ACC112 (cell line): ENCODE measurements at regions not wholly inside any gene's neighbourhood (a gene's known extent, or its start where the extent isn't known, plus 50 kb on each side); places are given as distances from the start of the nearest gene placed in this dataset.
A peak's percentile ranks its signal among the peaks of the same experiment; 100 is the strongest.

ENCODE experiments used
- H2AFZ ChIP-seq: fragments of 200-600 bp; sonication (generic); one replicate; pipeline ENCODE4 v1.6.0; 2017; ENCODE audit warnings: antibody characterized with exemption, low read length; ENCODE audit not compliant: unreplicated experiment
- H3K27ac ChIP-seq: fragments of 200-600 bp; sonication (generic); 2 replicates; pipeline ENCODE4 v1.5.1; 2014; ENCODE audit warnings: low read depth, mild to moderate bottlenecking, antibody characterized with exemption, low read length, moderate library complexity
- H3K27me3 ChIP-seq: fragments of 200-600 bp; sonication (generic); 2 replicates; pipeline ENCODE4 v1.6.1; 2014; ENCODE audit warnings: mild to moderate bottlenecking, antibody characterized with exemption, low read length, moderate library complexity, mixed read lengths; ENCODE audit not compliant: insufficient read depth
- H3K36me3 ChIP-seq: fragments of 200-600 bp; sonication (generic); 2 replicates; pipeline ENCODE4 v1.6.1; 2016; ENCODE audit warnings: mild to moderate bottlenecking, antibody characterized with exemption, low read length, moderate library complexity, mixed read lengths; ENCODE audit not compliant: insufficient read depth
- H3K4me1 ChIP-seq: fragments of 200-600 bp; sonication (generic); one replicate; pipeline ENCODE4 v1.6.1; 2016; ENCODE audit warnings: low read length, mixed read lengths; ENCODE audit not compliant: insufficient read depth, unreplicated experiment, control insufficient read depth
- H3K4me3 ChIP-seq: fragments of 200-600 bp; sonication (generic); 2 replicates; pipeline ENCODE4 v1.5.1; 2014; ENCODE audit warnings: mild to moderate bottlenecking, low read depth, low read length
- H3K79me2 ChIP-seq: fragments of 200-600 bp; sonication (generic); one replicate; pipeline ENCODE4 v1.6.0; 2016; ENCODE audit warnings: low read length; ENCODE audit not compliant: control insufficient read depth, unreplicated experiment, insufficient read depth

DNA sequence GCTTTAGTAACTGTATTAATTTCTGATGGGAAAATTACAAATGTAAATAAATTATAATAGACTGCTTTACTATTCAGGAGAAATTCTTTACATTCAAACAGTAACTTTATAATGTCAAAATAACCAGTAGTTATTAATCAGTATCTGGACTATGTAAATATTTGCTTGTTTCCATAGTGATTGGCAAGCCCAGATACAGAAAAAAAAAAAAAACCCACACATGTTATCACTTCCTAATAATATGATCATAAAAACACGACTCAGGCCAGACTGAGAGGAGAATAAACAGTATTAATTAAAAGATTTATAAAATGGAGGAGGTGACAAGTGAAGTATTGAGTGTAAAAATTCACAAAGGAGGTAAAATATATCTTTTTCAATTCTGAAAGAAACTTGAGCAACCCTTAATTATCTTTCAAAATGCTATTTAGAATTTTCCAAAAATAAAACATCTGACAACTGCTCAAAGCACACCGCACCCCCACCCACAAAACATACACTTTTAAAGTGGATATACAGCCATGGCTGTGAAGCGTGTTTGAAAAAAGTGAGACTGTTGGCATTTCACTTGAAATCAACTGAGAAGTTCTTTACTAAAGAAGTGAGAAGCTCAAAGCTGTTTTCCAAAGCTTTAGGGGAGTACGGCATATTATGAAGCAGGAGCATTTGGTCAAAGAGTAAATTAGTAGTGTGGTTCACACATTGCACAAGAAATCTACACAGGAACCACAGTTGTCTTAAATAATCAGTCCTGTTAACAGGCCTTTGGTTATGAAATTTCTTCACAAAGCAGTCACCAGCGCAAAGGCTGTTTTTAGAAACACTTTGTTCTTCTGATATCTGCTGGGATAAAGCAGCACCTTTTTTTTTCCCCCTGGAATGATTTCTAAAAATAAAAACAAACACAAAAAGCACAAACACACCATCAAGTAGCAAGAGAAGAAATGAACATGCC is 475.8 kb downstream of the TXNL1 start:
- Histone ChIP-seq H2AFZ (peak overlapping the region; percentile 47), H3K79me2 (no peaks in the 10 kb centered on the region), H3K27ac (0 out of 2 replicates have a peak overlapping the region, but pooled peaks have one; percentile 47), H3K4me1 (peaks cover 13% of the 10 kb centered on the region), H3K36me3 (no peaks in the 10 kb centered on the region), H3K27me3 (no peaks in the 10 kb centered on the region), H3K4me3 (no peak overlapping the region)

DNA sequence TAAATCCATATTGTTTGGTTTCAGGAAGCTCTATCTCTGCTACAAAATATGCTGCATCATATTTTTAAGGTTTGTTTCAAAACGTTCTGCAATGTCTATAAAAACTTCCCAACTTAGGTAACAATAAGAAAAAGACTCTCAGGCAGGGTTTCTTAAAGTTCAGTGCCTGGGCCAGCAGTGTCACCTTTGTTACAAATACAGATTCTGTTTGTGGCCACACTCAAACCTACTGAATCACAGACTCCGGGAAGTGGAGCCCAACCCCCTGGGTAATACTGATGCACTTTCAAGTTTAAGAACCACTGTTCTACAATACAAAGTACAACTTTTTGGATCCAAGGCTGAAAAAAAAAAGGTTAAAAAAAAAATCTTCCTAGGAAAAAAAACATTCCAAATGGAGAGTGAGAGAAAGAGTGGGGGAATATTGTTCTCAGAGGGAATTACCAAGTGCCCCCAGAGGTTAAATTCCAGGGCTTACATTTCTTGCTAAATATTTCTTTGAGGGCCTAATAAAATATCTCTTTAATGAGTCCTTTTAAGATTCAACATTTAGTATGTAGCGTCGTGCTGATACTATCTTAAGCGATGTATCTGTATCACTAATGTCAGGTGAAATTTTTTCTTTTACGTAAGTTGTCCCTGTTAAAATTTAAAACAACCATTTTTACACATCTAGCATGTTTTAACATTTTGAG is 476.7 kb downstream of the TXNL1 start:
- Histone ChIP-seq H3K27me3 (no peaks in the 10 kb centered on the region), H2AFZ (peak overlapping the region; percentile 65), H3K4me1 (peaks cover 10% of the 10 kb centered on the region), H3K79me2 (no peaks in the 10 kb centered on the region), H3K27ac (peak overlapping the region; percentile 47), H3K4me3 (no peak overlapping the region), H3K36me3 (no peaks in the 10 kb centered on the region)

DNA sequence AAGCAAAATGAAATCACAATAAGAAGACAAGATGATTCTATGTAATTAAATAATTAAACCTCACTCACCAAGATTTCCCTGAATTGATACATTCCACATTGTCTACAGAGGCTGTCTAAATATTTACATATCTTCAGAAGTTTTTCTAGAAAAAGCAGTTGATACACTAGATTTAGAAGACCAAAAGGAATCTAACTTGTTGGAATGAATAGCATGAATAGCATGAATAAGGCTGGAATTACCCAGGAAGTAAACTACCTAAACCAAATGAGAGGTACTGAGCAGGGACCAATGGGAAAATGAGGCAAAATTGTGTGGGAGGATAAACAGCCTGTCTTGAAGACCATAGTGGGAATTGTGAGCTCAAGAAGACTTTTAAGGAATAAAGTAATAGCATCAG is 479.7 kb downstream of the TXNL1 start:
- H3K4me1 ChIP-seq, result peaks cover 10% of the 10 kb centered on the region
- no peaks in the 10 kb centered on the region for H3K27me3 ChIP-seq
- no peak overlapping the region for H3K27ac ChIP-seq
- no peaks in the 10 kb centered on the region for H3K36me3 ChIP-seq
- no peak overlapping the region for H3K4me3 ChIP-seq
- H2AFZ ChIP-seq, result no peak overlapping the region
- H3K79me2 ChIP-seq, result no peaks in the 10 kb centered on the region

DNA sequence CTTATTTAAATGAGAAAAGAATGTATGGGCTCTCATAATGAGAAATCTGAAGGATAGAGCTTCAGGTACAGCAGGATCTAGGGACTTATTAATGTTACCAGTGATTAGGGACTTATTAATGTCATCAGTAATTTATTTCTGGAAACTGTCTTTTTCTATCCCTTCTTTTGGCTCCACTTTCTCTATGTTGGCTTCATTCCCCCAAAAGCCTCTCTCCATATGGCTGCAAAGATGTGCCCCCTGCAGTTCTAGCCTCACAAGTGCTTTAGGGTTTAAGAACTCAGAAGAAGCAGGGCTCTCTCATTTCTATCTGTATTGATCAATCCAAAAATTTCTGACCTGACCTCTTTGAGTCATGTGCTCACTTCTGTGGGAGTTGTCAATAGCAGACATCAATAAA is 480.9 kb downstream of the TXNL1 start:
- Histone ChIP-seq H3K27ac (no peak overlapping the region), H2AFZ (no peak overlapping the region), H3K4me1 (peaks cover 10% of the 10 kb centered on the region), H3K36me3 (no peaks in the 10 kb centered on the region), H3K4me3 (no peak overlapping the region), H3K79me2 (no peaks in the 10 kb centered on the region), H3K27me3 (no peaks in the 10 kb centered on the region)

DNA sequence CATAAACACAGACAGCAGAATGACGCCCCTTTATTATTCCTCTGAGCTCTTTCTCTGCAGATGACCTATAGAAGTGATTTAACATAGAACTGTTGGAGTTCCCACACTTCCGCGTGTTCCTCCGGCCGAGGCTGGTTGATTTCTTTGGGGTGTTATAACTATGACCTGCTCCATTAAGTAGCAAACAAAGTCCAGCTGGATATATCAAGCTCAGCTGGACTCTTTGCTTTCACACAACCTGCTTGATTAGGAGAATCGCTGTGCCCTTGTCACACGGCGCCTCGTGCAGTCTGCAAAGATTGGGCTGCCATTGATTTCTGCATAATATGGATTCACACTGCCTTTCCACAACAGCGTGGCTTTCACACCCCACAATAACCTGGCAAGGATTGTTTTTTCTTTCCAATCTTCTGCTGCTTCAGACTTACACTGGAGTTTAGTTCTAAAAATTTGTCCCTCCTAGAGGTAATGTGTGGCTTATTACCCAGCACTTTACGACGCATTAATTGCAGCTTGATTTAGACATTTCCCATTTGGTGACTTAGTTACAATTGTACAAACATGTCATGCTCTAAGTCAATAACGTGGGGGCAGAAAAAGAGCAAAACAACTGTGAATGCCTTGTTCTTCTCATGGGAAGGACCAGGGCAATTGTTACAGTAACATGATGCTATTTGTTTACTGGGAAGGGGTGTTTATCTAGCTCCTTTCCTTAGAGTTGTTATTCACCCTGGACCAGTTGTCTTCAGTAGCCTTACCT is 485.7 kb downstream of the TXNL1 start:
- Histone ChIP-seq H3K27me3 (no peaks in the 10 kb centered on the region), H3K4me1 (no peaks in the 10 kb centered on the region), H3K36me3 (no peaks in the 10 kb centered on the region), H3K27ac (no peak overlapping the region), H3K4me3 (no peak overlapping the region), H3K79me2 (no peaks in the 10 kb centered on the region), H2AFZ (no peak overlapping the region)

DNA sequence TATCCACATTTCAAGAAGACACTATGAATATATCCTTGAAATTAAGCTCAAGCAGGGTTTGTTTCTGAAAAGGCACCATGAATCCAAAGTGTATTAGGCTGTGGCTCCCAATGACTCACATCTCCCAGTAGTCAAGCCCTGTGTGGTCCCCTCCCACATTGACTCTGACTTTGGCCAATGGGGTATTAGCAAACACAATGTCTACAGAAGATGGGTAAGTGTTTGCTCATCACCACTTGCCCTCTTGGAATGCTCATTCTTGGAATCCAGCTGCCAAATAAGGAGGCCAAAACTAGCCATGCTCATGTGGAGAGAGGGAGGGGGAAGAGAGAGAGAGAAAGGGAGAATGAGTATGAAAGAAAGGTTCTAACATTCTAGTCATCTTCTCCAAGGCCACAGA is 490.0 kb downstream of the TXNL1 start:
- Histone ChIP-seq H3K4me1 (peaks cover 6% of the 10 kb centered on the region), H2AFZ (no peak overlapping the region), H3K27me3 (no peaks in the 10 kb centered on the region), H3K4me3 (no peak overlapping the region), H3K79me2 (no peaks in the 10 kb centered on the region), H3K27ac (no peak overlapping the region), H3K36me3 (no peaks in the 10 kb centered on the region)

DNA sequence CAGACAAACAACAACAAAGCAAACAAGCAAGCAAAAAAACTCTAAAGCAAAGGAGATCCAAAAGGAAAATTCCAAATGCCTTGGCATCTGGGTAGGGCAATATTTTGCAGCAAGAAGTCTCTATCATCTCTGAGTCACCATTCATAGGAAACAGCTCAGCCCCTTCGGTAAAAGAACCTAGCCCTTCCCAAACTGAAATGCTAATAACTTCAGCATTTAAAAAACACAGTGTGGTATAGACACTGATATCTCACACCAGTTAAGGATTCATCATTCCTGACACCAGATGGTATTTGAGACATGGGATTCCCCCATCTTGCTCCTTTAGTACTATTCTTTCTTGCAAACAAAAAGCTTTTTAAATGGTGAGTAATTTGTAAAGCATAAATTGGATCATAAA is 491.8 kb downstream of the TXNL1 start:
- Histone ChIP-seq H3K27me3 (no peaks in the 10 kb centered on the region), H3K4me1 (peaks cover 6% of the 10 kb centered on the region), H3K4me3 (no peak overlapping the region), H3K79me2 (no peaks in the 10 kb centered on the region), H2AFZ (no peak overlapping the region), H3K27ac (no peak overlapping the region), H3K36me3 (no peaks in the 10 kb centered on the region)

DNA sequence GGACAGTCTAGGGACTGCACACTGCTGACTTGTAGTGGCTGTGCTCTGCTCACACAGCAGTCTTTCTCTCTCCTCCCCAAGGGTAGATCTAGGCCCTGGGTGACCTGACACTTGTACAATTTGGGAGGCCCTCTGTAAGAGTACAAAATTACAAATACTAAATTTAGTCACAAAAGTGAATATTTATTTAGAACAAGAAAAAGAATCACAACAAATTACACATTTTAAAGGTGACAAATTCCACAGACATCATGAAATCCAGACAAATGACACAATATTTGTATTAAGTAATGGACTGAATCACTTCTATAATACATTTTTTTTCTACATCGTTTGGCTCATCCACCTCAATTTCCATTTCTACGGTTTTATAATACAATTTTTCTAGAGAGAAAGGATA is 496.4 kb downstream of the TXNL1 start:
- H3K27ac ChIP-seq, result no peak overlapping the region
- no peaks in the 10 kb centered on the region for H3K36me3 ChIP-seq
- H2AFZ ChIP-seq, result no peak overlapping the region
- peaks cover 6% of the 10 kb centered on the region for H3K4me1 ChIP-seq
- H3K79me2 ChIP-seq, result no peaks in the 10 kb centered on the region
- no peak overlapping the region for H3K4me3 ChIP-seq
- no peaks in the 10 kb centered on the region for H3K27me3 ChIP-seq

DNA sequence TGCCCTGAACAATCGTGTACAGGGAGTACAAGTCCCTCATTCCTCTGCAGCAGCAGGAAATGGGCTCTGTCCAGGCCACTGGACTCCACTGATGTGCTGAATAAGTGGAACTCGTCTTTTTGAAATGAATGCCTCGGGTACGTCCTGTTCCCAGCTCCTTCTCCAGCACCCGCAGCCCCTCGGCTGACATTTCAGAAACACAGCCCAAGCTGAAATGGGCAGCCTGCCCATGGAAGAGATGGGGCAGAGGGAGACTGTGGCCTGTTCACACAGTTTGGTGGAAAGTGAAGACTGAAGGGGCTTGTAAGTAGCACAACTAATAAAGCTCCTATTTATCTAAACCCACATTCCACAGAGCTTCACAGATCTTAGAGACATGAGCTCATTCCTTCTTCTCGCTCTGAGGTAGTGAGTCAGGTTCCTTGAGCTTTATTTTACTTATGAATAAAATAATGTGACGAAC is 498.6 kb downstream of the TXNL1 start:
- H3K4me1 ChIP-seq, result no peaks in the 10 kb centered on the region
- H3K27ac ChIP-seq, result no peak overlapping the region
- no peaks in the 10 kb centered on the region for H3K27me3 ChIP-seq
- no peaks in the 10 kb centered on the region for H3K79me2 ChIP-seq
- H3K36me3 ChIP-seq, result no peaks in the 10 kb centered on the region
- H2AFZ ChIP-seq, result no peak overlapping the region
- no peak overlapping the region for H3K4me3 ChIP-seq

DNA sequence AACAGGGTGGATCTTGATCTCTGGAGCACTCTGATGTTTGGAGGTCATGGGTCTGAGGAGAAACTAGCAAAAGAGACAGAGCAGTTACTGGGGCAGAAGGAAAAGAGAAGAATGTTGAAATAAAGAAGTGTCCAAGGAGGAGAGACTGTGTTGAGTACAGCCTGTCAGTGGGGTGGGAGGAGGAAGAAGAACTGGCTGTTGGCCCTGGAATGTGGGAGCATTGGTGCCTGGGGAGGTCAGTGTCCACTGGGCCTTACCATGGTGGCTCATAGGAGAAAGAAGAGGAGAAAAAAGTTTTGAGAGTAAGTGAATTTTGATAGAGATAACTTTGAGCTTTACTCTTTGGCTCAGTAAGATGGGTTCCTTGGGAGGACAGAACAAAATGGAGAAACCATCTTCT is 499.0 kb downstream of the TXNL1 start:
- Histone ChIP-seq H3K4me3 (no peak overlapping the region), H3K4me1 (no peaks in the 10 kb centered on the region), H3K27ac (no peak overlapping the region), H3K79me2 (no peaks in the 10 kb centered on the region), H3K27me3 (no peaks in the 10 kb centered on the region), H3K36me3 (no peaks in the 10 kb centered on the region), H2AFZ (no peak overlapping the region)
